Neural progenitor cell (in vitro differentiated cells): ENCODE measurements at regions not wholly inside any gene's neighbourhood (a gene's known extent, or its start where the extent isn't known, plus 50 kb on each side); places are given as distances from the start of the nearest gene placed in this dataset.

Experiments
- DNase-seq: peaks from one replicate; pipeline ENCODE4 v3.0.0-alpha.2; 2016; ENCODE audit warnings: low spot score
- H2AFZ ChIP-seq: fragments of 200-600 bp; sonication (generic); replicated peaks from 2 replicates; pipeline ENCODE4 v1.6.1; 2016; ENCODE audit warnings: antibody characterized with exemption
- H3F3A ChIP-seq: fragments of 200-600 bp; sonication (generic); 2 replicates; pipeline ENCODE4 v1.6.1; 2016; ENCODE audit warnings: antibody characterized with exemption, low read depth
- H3K27ac ChIP-seq: fragments of 200-600 bp; sonication (generic); 2 replicates; pipeline ENCODE4 v1.5.1; 2016; ENCODE audit warnings: mild to moderate bottlenecking
- H3K27me3 ChIP-seq: fragments of 200-600 bp; sonication (generic); 2 replicates; pipeline ENCODE4 v1.6.1; 2016; ENCODE audit warnings: mild to moderate bottlenecking, moderate library complexity
- H3K36me3 ChIP-seq: fragments of 200-600 bp; sonication (generic); 2 replicates; pipeline ENCODE4 v1.5.1; 2016
- H3K4me1 ChIP-seq: fragments of 200-600 bp; sonication (generic); 2 replicates; pipeline ENCODE4 v1.6.1; 2016; ENCODE audit warnings: mixed run types
- H3K4me2 ChIP-seq: fragments of 200-600 bp; sonication (generic); 2 replicates; pipeline ENCODE4 v1.6.1; 2016
- H3K4me3 ChIP-seq: fragments of 200-600 bp; sonication (generic); 2 replicates; pipeline ENCODE4 v1.5.1; 2016
- H3K79me2 ChIP-seq: fragments of 200-600 bp; sonication (generic); 2 replicates; pipeline ENCODE4 v1.6.1; 2016; ENCODE audit warnings: low read depth
- H3K9ac ChIP-seq: fragments of 200-600 bp; sonication (generic); 2 replicates; pipeline ENCODE4 v1.6.1; 2016
- H3K9me3 ChIP-seq: fragments of 200-600 bp; sonication (generic); 2 replicates; pipeline ENCODE4 v1.5.1; 2016; ENCODE audit warnings: low read depth
- H4K20me1 ChIP-seq: fragments of 200-600 bp; sonication (generic); 2 replicates; pipeline ENCODE4 v1.6.1; 2016; ENCODE audit warnings: low read depth
- H3K27ac Mint-ChIP-seq: 3 replicates; pipeline ENCODE4 v1.8.0; 2021; ENCODE audit warnings: mixed read lengths
- H3K27me3 Mint-ChIP-seq: 2 replicates; pipeline ENCODE4 v1.8.0; 2022; ENCODE audit warnings: low read depth, mild to moderate bottlenecking, inconsistent platforms, moderate library complexity, mixed read lengths; ENCODE audit not compliant: insufficient read depth
- H3K36me3 Mint-ChIP-seq: 3 replicates; pipeline ENCODE4 v1.8.0; 2021; ENCODE audit warnings: mixed read lengths
- H3K4me1 Mint-ChIP-seq: 3 replicates; pipeline ENCODE4 v1.8.0; 2021; ENCODE audit warnings: mixed read lengths
- H3K4me3 Mint-ChIP-seq: 3 replicates; pipeline ENCODE4 v1.8.0; 2021; ENCODE audit warnings: mild to moderate bottlenecking, moderate library complexity, mixed read lengths
- H3K9me3 Mint-ChIP-seq: 3 replicates; pipeline ENCODE4 v1.8.0; 2020; ENCODE audit warnings: mixed read lengths
- CTCF ChIP-seq: fragments of 200-600 bp; sonication (generic); IDR thresholded peaks from 2 replicates; pipeline ENCODE4 v1.5.1; 2017; ENCODE audit warnings: antibody characterized with exemption, mild to moderate bottlenecking
- EZH2 ChIP-seq: fragments of 200-600 bp; sonication (generic); IDR thresholded peaks from 2 replicates; pipeline ENCODE4 v1.6.1; 2017; ENCODE audit warnings: antibody characterized with exemption, mild to moderate bottlenecking, moderate library complexity
- EZH2phosphoT487 ChIP-seq: fragments of 200-600 bp; sonication (generic); IDR thresholded peaks from 2 replicates; pipeline ENCODE4 v1.6.1; 2017; ENCODE audit warnings: antibody characterized with exemption

DNA sequence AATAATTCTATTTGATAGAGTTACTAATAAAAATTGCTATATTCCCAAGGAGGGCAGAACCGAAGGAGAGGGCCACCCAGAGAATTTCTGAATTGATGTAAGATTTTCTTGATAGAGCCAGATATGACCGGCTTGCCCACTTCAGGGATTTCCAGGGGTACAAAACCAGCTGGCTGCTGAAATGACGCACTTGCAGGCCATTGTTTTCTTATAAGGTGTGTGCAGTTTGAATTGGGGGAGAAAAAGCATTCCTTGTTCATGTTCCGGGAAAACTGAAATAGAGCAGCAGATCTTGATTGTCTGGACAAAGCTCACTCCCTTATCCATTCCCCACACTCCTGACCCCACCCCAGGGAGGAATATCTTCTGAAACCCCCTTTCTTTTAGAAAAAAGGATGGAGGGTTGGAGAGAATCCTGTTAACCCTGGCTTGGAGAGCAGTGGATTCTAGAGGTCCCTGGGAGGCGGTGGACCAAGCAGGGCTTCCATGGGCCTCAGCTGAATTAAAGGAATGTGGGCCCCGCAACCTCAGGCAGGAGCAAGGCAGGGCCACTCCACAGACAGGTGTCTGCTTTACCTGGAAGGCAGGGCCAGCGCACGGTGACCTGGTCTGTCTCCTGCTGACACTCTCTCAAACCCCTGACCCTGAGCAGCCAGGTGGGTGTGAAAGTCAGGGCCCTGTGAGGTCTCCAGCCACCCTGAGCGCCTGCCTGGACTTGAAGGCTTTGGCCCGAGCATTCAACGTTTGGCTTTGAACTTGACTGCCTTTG lies 96.4 kb downstream of the TMEM170B start:
- H3K27me3 ChIP-seq, result no peaks in the 10 kb centered on the region
- no peak overlapping the region for H3K4me2 ChIP-seq
- peaks cover 20% of the 10 kb centered on the region for H3K4me1 ChIP-seq
- H3K9me3 ChIP-seq, result no peaks in the 10 kb centered on the region
- TF ChIP-seq EZH2 (no peak), EZH2phosphoT487 (no peak), CTCF (no peak)
- no peak overlapping the region for H3K27ac ChIP-seq
- H3K36me3 ChIP-seq, result no peaks in the 10 kb centered on the region
- no peak overlapping the region for H3K4me3 ChIP-seq
- Mint-ChIP-seq H3K36me3 (no peaks in the 10 kb centered on the region), H3K27ac (no peak overlapping the region), H3K9me3 (no peaks in the 10 kb centered on the region), H3K4me1 (peaks cover 26% of the 10 kb centered on the region), H3K27me3 (peaks cover 7% of the 10 kb centered on the region), H3K4me3 (no peak overlapping the region)
- H3F3A ChIP-seq, result peaks cover 7% of the 10 kb centered on the region
- H4K20me1 ChIP-seq, result no peaks in the 10 kb centered on the region
- no peak for DNase-seq
- no peak overlapping the region for H2AFZ ChIP-seq
- no peaks in the 10 kb centered on the region for H3K79me2 ChIP-seq
- H3K9ac ChIP-seq, result no peak overlapping the region

DNA sequence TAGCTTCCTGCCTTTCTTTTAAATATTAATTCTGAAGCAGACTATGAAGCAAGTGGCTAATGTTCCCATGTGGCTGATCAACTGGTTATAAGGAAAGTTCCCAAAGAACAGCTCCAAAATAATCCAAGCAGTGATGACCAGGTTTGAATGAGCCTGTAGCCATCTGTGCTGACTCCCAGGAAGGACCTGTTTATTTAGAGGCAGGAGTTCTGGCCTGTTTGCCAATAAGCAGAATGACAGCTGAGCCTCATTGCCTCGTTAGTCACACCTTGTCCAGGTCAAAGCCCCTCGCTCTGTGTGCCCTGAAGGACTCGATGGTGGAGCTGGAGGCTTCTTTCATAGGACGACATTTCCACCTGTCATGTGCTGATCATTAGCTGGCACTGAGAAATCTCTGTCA lies 97.4 kb downstream of the TMEM170B start:
- no peak overlapping the region for H3K4me3 ChIP-seq
- H3K4me1 ChIP-seq, result peaks cover 20% of the 10 kb centered on the region
- no peak overlapping the region for H2AFZ ChIP-seq
- no peaks in the 10 kb centered on the region for H3K27me3 ChIP-seq
- DNase-seq, result no peak
- H3F3A ChIP-seq, result peaks cover 7% of the 10 kb centered on the region
- Mint-ChIP-seq H3K36me3 (no peaks in the 10 kb centered on the region), H3K27ac (no peak overlapping the region), H3K4me1 (peaks cover 26% of the 10 kb centered on the region), H3K27me3 (peaks cover 6% of the 10 kb centered on the region), H3K4me3 (no peak overlapping the region), H3K9me3 (no peaks in the 10 kb centered on the region)
- no peaks in the 10 kb centered on the region for H3K36me3 ChIP-seq
- no peak overlapping the region for H3K4me2 ChIP-seq
- no peak overlapping the region for H3K27ac ChIP-seq
- H4K20me1 ChIP-seq, result no peaks in the 10 kb centered on the region
- no peaks in the 10 kb centered on the region for H3K79me2 ChIP-seq
- no peak overlapping the region for H3K9ac ChIP-seq
- TF ChIP-seq EZH2phosphoT487, result no peak
- no peak for TF ChIP-seq CTCF
- no peak for TF ChIP-seq EZH2
- no peaks in the 10 kb centered on the region for H3K9me3 ChIP-seq

DNA sequence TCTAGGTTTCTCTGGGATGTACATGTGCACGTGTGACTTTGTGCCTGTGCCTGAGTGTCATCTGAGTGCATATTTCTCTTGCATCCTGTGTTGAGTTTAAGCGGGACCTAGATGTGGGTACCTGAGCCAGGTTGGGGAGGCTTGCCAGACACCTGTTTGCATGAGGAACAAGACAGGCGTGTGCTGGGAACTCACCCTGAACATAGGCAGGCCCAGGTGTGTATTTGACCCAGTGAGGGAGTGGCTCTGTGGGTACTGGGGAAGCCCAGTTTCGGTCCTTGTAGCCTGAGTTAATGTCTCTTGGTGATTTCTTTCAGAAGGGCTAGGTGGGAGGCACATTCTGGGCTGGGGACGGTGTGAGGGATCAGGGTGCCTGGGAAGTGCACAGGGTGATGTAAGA lies 98.6 kb downstream of the TMEM170B start:
- Histone ChIP-seq H3K9me3 (no peaks in the 10 kb centered on the region), H3K4me2 (no peak overlapping the region), H4K20me1 (no peaks in the 10 kb centered on the region), H3F3A (peaks cover 7% of the 10 kb centered on the region), H3K9ac (no peak overlapping the region), H2AFZ (no peak overlapping the region), H3K4me1 (peaks cover 20% of the 10 kb centered on the region), H3K27ac (no peak overlapping the region), H3K27me3 (no peaks in the 10 kb centered on the region), H3K79me2 (no peaks in the 10 kb centered on the region), H3K36me3 (no peaks in the 10 kb centered on the region), H3K4me3 (no peak overlapping the region)
- DNase-seq, result no peak
- H3K4me3 Mint-ChIP-seq, result no peak overlapping the region
- TF ChIP-seq CTCF, result no peak
- TF ChIP-seq EZH2, result no peak
- TF ChIP-seq EZH2phosphoT487, result no peak
- H3K27me3 Mint-ChIP-seq, result peaks cover 8% of the 10 kb centered on the region
- no peaks in the 10 kb centered on the region for H3K9me3 Mint-ChIP-seq
- H3K4me1 Mint-ChIP-seq, result peaks cover 17% of the 10 kb centered on the region
- no peaks in the 10 kb centered on the region for H3K36me3 Mint-ChIP-seq
- no peak overlapping the region for H3K27ac Mint-ChIP-seq
